Transverse colon (tissue), 4 donors: ENCODE measurements at regions not wholly inside any gene's neighbourhood (a gene's known extent, or its start where the extent isn't known, plus 50 kb on each side); places are given as distances from the start of the nearest gene placed in this dataset.

Experiments
- POLR2A ChIP-seq: fragments of 450-650 bp; IDR thresholded peaks from one replicate; pipeline ENCODE4 v1.6.1; 2016; ENCODE audit warnings: antibody characterized with exemption, mild to moderate bottlenecking, moderate library complexity
- POLR2AphosphoS5 ChIP-seq, 3 donors: sonication (generic); formaldehyde crosslinking; IDR thresholded peaks; one replicate each; pipeline ENCODE4 v1.6.1; 2016; ENCODE audit warnings: antibody characterized with exemption in 3 of 3
- TF ChIP-seq, protein P1 (sequence below), 5 experiments: fragments of 200-600 bp in 3 of 5; fragments of 450-650 bp in 2 of 5; sonication (generic) in 3 of 5; IDR thresholded peaks; 1 replicate in 2 of 5; 2 replicates in 3 of 5; pipeline ENCODE4 v1.5.1; 2016 to 2017; ENCODE audit warnings: antibody characterized with exemption in 5 of 5, inconsistent platforms in 3 of 5, mild to moderate bottlenecking in 2 of 5, moderate library complexity in 1 of 5

GRCh38 chrX:84933956-84934556 lies 69.6 kb upstream of the APOOL start:
- TF ChIP-seq, protein P1, sequence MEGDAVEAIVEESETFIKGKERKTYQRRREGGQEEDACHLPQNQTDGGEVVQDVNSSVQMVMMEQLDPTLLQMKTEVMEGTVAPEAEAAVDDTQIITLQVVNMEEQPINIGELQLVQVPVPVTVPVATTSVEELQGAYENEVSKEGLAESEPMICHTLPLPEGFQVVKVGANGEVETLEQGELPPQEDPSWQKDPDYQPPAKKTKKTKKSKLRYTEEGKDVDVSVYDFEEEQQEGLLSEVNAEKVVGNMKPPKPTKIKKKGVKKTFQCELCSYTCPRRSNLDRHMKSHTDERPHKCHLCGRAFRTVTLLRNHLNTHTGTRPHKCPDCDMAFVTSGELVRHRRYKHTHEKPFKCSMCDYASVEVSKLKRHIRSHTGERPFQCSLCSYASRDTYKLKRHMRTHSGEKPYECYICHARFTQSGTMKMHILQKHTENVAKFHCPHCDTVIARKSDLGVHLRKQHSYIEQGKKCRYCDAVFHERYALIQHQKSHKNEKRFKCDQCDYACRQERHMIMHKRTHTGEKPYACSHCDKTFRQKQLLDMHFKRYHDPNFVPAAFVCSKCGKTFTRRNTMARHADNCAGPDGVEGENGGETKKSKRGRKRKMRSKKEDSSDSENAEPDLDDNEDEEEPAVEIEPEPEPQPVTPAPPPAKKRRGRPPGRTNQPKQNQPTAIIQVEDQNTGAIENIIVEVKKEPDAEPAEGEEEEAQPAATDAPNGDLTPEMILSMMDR (IDR thresholded peaks at IDR 0.05) = no peak
- TF ChIP-seq POLR2A (no peak), POLR2AphosphoS5 (IDR thresholded peaks at IDR 0.05) (no peak)
